PC-3 (cell line): ENCODE measurements at regions not wholly inside any gene's neighbourhood (a gene's known extent, or its start where the extent isn't known, plus 50 kb on each side); places are given as distances from the start of the nearest gene placed in this dataset.

Source experiments
- EZH2phosphoT487 ChIP-seq: fragments of 300-600 bp; sonication (generic); IDR thresholded peaks from 2 replicates; pipeline ENCODE4 v1.6.1; 2018; ENCODE audit warnings: mild to moderate bottlenecking, antibody characterized with exemption, low read length, borderline replicate concordance
- TF ChIP-seq, protein P1 (sequence below): fragments of 300-600 bp; sonication (generic); conservative IDR thresholded peaks from 2 replicates; pipeline ENCODE4 v1.5.1; 2017; ENCODE audit warnings: antibody characterized with exemption, low read depth, mild to moderate bottlenecking, low read length

DNA sequence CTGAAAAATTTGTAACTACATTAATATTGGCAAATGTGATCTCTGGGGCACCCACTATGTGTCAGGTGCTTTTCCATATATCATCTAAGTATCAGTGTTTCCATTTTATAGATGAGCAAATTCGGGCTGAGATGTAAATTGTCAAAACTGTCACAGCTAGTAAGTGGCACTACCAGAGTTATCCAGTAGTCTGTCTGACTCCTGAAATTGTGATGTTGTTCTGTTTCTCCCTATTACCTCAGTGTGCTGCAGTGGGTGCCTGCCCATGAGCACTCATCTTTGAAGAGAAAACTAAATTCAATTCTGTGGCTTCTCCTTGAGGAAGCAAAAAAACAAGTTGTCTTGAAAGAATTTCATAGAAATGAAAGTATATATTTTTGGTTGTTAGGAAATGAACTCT, 467.4 kb upstream of the FANCL start:
- TF ChIP-seq, protein P1, sequence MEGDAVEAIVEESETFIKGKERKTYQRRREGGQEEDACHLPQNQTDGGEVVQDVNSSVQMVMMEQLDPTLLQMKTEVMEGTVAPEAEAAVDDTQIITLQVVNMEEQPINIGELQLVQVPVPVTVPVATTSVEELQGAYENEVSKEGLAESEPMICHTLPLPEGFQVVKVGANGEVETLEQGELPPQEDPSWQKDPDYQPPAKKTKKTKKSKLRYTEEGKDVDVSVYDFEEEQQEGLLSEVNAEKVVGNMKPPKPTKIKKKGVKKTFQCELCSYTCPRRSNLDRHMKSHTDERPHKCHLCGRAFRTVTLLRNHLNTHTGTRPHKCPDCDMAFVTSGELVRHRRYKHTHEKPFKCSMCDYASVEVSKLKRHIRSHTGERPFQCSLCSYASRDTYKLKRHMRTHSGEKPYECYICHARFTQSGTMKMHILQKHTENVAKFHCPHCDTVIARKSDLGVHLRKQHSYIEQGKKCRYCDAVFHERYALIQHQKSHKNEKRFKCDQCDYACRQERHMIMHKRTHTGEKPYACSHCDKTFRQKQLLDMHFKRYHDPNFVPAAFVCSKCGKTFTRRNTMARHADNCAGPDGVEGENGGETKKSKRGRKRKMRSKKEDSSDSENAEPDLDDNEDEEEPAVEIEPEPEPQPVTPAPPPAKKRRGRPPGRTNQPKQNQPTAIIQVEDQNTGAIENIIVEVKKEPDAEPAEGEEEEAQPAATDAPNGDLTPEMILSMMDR, result peak; percentile 23; the same call in 1 of the 2 replicates
- no peak for TF ChIP-seq EZH2phosphoT487
